ENCODE measurements at regions not wholly inside any gene's neighbourhood (a gene's known extent, or its start where the extent isn't known, plus 50 kb on each side); places are given as distances from the start of the nearest gene placed in this dataset.

GRCh38 chr2:120474486-120474885, 128.6 kb downstream of the INHBB start:
- DNase-seq (ENCODE audit: low read depth in 1 of 2, low spot score in 1 of 2) = no peak
- Histone ChIP-seq H3K27ac (no peak overlapping the region), H3K27me3 (peaks cover 11% of the 10 kb centered on the region), H3K9me3 (ENCODE audit: low read depth) (no peaks in the 10 kb centered on the region), H3K4me1 (ENCODE audit: low read depth) (no peaks in the 10 kb centered on the region), H3K36me3 (no peaks in the 10 kb centered on the region), H3K4me3 (no peak overlapping the region)
- no peak for TF ChIP-seq CTCF (IDR thresholded peaks at IDR 0.05; ENCODE audit: low read depth, low read length)

GRCh38 chr2:120476141-120476540, 130.2 kb downstream of the INHBB start:
- Histone ChIP-seq H3K4me3 (no peak overlapping the region), H3K9me3 (ENCODE audit: low read depth) (no peaks in the 10 kb centered on the region), H3K27ac (no peak overlapping the region), H3K36me3 (no peaks in the 10 kb centered on the region), H3K27me3 (peaks cover 3% of the 10 kb centered on the region), H3K4me1 (ENCODE audit: low read depth) (no peaks in the 10 kb centered on the region)
- no peak for DNase-seq (ENCODE audit: low read depth in 1 of 2, low spot score in 1 of 2)
- TF ChIP-seq CTCF (IDR thresholded peaks at IDR 0.05; ENCODE audit: low read depth, low read length) = no peak

GRCh38 chr2:120477198-120477597, 131.3 kb downstream of the INHBB start:
- H3K9me3 ChIP-seq (ENCODE audit: low read depth) = no peaks in the 10 kb centered on the region
- no peak for TF ChIP-seq CTCF (IDR thresholded peaks at IDR 0.05; ENCODE audit: low read depth, low read length)
- no peaks in the 10 kb centered on the region for H3K4me1 ChIP-seq (ENCODE audit: low read depth)
- no peak for DNase-seq (ENCODE audit: low read depth in 1 of 2, low spot score in 1 of 2)
- no peaks in the 10 kb centered on the region for H3K36me3 ChIP-seq
- no peak overlapping the region for H3K4me3 ChIP-seq
- peaks cover 3% of the 10 kb centered on the region for H3K27me3 ChIP-seq
- H3K27ac ChIP-seq = no peak overlapping the region

GRCh38 chr2:120477831-120478481, 132.0 kb downstream of the INHBB start:
- no peak overlapping the region for H3K27ac ChIP-seq
- H3K9me3 ChIP-seq (ENCODE audit: low read depth) = no peaks in the 10 kb centered on the region
- no peaks in the 10 kb centered on the region for H3K36me3 ChIP-seq
- H3K4me1 ChIP-seq (ENCODE audit: low read depth) = no peaks in the 10 kb centered on the region
- DNase-seq (ENCODE audit: low read depth in 1 of 2, low spot score in 1 of 2) = no peak
- TF ChIP-seq CTCF (IDR thresholded peaks at IDR 0.05; ENCODE audit: low read depth, low read length) = no peak
- peaks cover 3% of the 10 kb centered on the region for H3K27me3 ChIP-seq
- H3K4me3 ChIP-seq = no peak overlapping the region

GRCh38 chr2:120480346-120480902, 134.5 kb downstream of the INHBB start:
- DNase-seq (ENCODE audit: low read depth in 1 of 2, low spot score in 1 of 2) = peak in 1 of 2 donors; percentile 25
- no peaks in the 10 kb centered on the region for H3K9me3 ChIP-seq (ENCODE audit: low read depth)
- H3K36me3 ChIP-seq = no peaks in the 10 kb centered on the region
- TF ChIP-seq CTCF (IDR thresholded peaks at IDR 0.05; ENCODE audit: low read depth, low read length) = no peak
- H3K4me3 ChIP-seq = no peak overlapping the region
- peaks cover 3% of the 10 kb centered on the region for H3K27me3 ChIP-seq
- no peaks in the 10 kb centered on the region for H3K4me1 ChIP-seq (ENCODE audit: low read depth)
- no peak overlapping the region for H3K27ac ChIP-seq

Measured in cardiac muscle cell (in vitro differentiated cells and primary cell).